Esophagus squamous epithelium (tissue), 5 donors: ENCODE measurements at regions not wholly inside any gene's neighbourhood (a gene's known extent, or its start where the extent isn't known, plus 50 kb on each side); places are given as distances from the start of the nearest gene placed in this dataset.
A peak's percentile ranks its signal among the peaks of the same experiment; 100 is the strongest.
"Not testable (repeated sequence)": the region's sequence is repeated elsewhere in the genome, so short reads cannot be mapped to it uniquely, and the experiment has no call there.

Experiments
- DNase-seq: peaks from one replicate; lab custom pipeline; 2025; lab: John Stamatoyannopoulos, UW
- H3K27ac ChIP-seq, 4 donors: fragments of 200-600 bp; sonication (generic); one replicate each; pipeline ENCODE4 v1.5.1; 2016 to 2019; ENCODE audit warnings: mild to moderate bottlenecking in 1 of 4
- H3K27me3 ChIP-seq, 4 donors: fragments of 200-600 bp; sonication (generic); 1 replicate in 3 of 4; 2 replicates in 1 of 4; pipeline versions ENCODE4 v1.5.1 to v1.6.0; 2017 to 2021; ENCODE audit warnings: antibody characterized with exemption in 1 of 4
- H3K36me3 ChIP-seq, 3 donors: fragments of 200-600 bp; sonication (generic); one replicate each; pipeline ENCODE4 v1.5.1; 2016 to 2019
- H3K4me1 ChIP-seq, 3 donors: fragments of 200-600 bp; sonication (generic); one replicate each; pipeline ENCODE4 v1.5.1; 2017 to 2019
- H3K4me3 ChIP-seq, 4 donors: fragments of 200-600 bp; sonication (generic); 1 replicate in 3 of 4; 2 replicates in 1 of 4; pipeline ENCODE4 v1.5.1; 2016 to 2019; ENCODE audit warnings: mild to moderate bottlenecking in 2 of 4, moderate library complexity in 1 of 4
- H3K9me3 ChIP-seq, 3 donors: fragments of 200-600 bp; sonication (generic); one replicate each; pipeline ENCODE4 v1.5.1; 2016 to 2019
- POLR2A ChIP-seq, 4 donors: fragments of 450-650 bp; IDR thresholded peaks; one replicate each; pipeline ENCODE4 v1.6.1; 2017; ENCODE audit warnings: antibody characterized with exemption in 4 of 4, mild to moderate bottlenecking in 4 of 4, moderate library complexity in 3 of 4
- WGBS, 2 donors: methylation state at CpG; one replicate each; pipeline ENCODE4 v1.1.5; 2018; 5-methylcytosine and 5-hydroxymethylcytosine counted together
- intact Hi-C: fragments of 100-400 bp; cut with DNase I; formaldehyde crosslinking; loops from one replicate; pipeline ENCODE4 v1.15.0; 2022
- TF ChIP-seq, protein P1 (sequence below), 6 experiments: fragments of 450-650 bp in 4 of 6; fragments of 200-600 bp in 2 of 6; sonication (generic) in 2 of 6; IDR thresholded peaks; one replicate each; pipeline ENCODE4 v1.5.1; 2016 to 2019; ENCODE audit warnings: antibody characterized with exemption in 6 of 6, mild to moderate bottlenecking in 4 of 6, moderate library complexity in 4 of 6
- donor health status: DM: yes; HTN: yes; CAD: no.

- DNase-seq: no peak
- TF ChIP-seq, protein P1, sequence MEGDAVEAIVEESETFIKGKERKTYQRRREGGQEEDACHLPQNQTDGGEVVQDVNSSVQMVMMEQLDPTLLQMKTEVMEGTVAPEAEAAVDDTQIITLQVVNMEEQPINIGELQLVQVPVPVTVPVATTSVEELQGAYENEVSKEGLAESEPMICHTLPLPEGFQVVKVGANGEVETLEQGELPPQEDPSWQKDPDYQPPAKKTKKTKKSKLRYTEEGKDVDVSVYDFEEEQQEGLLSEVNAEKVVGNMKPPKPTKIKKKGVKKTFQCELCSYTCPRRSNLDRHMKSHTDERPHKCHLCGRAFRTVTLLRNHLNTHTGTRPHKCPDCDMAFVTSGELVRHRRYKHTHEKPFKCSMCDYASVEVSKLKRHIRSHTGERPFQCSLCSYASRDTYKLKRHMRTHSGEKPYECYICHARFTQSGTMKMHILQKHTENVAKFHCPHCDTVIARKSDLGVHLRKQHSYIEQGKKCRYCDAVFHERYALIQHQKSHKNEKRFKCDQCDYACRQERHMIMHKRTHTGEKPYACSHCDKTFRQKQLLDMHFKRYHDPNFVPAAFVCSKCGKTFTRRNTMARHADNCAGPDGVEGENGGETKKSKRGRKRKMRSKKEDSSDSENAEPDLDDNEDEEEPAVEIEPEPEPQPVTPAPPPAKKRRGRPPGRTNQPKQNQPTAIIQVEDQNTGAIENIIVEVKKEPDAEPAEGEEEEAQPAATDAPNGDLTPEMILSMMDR (IDR thresholded peaks at IDR 0.05): no peak
- TF ChIP-seq POLR2A (IDR thresholded peaks at IDR 0.05): no peak
- intact Hi-C loops: no loop called here
- Histone ChIP-seq H3K36me3 (no peaks in the 10 kb centered on the region), H3K9me3 (no peaks in the 10 kb centered on the region), H3K4me3 (no peak overlapping the region), H3K27me3 (no peaks in the 10 kb centered on the region), H3K27ac (no peak overlapping the region), H3K4me1 (no peaks in the 10 kb centered on the region)
- WGBS, 2 donors: 63 to 78% methylated on average over 3 of the region's 3 CpGs
Measured at GRCh38 chr21:24552491-24552890, 1054.8 kb downstream of the MRPL39 start.

GRCh38 chr21:24545807-24546361, 1061.4 kb downstream of the MRPL39 start:
- DNase-seq: no peak
- H3K36me3 ChIP-seq: no peaks in the 10 kb centered on the region
- 49 to 61% methylated on average over 4 of the region's 4 CpGs for WGBS, 2 donors
- TF ChIP-seq, protein P1 (IDR thresholded peaks at IDR 0.05): no peak
- TF ChIP-seq POLR2A (IDR thresholded peaks at IDR 0.05): no peak
- H3K9me3 ChIP-seq: no peaks in the 10 kb centered on the region
- H3K27ac ChIP-seq: no peak overlapping the region
- no peak overlapping the region for H3K4me3 ChIP-seq
- H3K27me3 ChIP-seq: no peaks in the 10 kb centered on the region
- H3K4me1 ChIP-seq: no peaks in the 10 kb centered on the region
- intact Hi-C loops: no loop called here

- H3K27ac ChIP-seq: no peak overlapping the region
- H3K9me3 ChIP-seq: no peaks in the 10 kb centered on the region
- no peaks in the 10 kb centered on the region for H3K27me3 ChIP-seq
- no peaks in the 10 kb centered on the region for H3K36me3 ChIP-seq
- TF ChIP-seq, protein P1 (IDR thresholded peaks at IDR 0.05): peak in 4 of 6 experiments; percentile 31 to 46 (median 41)
- TF ChIP-seq POLR2A (IDR thresholded peaks at IDR 0.05): no peak
- WGBS, 2 donors: 22 to 27% methylated on average over 6 of the region's 6 CpGs
- DNase-seq: no peak
- no peak overlapping the region for H3K4me3 ChIP-seq
- no peaks in the 10 kb centered on the region for H3K4me1 ChIP-seq
- intact Hi-C loops: no loop called here
Measured at GRCh38 chr21:24514081-24514733, 1093.1 kb downstream of the MRPL39 start.

DNA sequence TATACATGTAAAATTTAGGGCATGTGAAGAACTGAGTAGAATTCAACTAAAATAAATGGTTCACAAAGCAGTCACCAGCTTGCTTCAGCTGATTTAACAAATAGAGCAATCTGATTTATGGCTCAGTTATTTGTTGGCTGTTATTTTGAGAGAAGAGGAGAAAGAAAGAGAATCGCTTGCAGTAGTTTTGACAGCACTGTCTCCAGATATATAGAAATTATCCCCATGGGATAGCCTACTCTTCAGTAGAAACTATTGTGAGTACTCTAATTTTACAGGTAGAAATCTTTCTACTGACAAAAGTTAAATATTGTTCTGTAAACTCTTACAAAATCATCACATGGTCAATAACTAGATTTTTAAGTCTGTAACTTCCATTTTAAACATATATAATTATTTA, 1098.2 kb downstream of the MRPL39 start:
- H3K9me3 ChIP-seq: no peaks in the 10 kb centered on the region
- no peak for DNase-seq
- intact Hi-C loops: no loop called here
- H3K4me1 ChIP-seq: no peaks in the 10 kb centered on the region
- H3K27ac ChIP-seq: no peak overlapping the region
- H3K4me3 ChIP-seq: no peak overlapping the region
- TF ChIP-seq, protein P1 (IDR thresholded peaks at IDR 0.05): no peak
- TF ChIP-seq POLR2A (IDR thresholded peaks at IDR 0.05): no peak
- H3K27me3 ChIP-seq: no peaks in the 10 kb centered on the region
- 64 to 77% methylated on average over 1 of the region's 1 CpG for WGBS, 2 donors
- H3K36me3 ChIP-seq: no peaks in the 10 kb centered on the region

DNA sequence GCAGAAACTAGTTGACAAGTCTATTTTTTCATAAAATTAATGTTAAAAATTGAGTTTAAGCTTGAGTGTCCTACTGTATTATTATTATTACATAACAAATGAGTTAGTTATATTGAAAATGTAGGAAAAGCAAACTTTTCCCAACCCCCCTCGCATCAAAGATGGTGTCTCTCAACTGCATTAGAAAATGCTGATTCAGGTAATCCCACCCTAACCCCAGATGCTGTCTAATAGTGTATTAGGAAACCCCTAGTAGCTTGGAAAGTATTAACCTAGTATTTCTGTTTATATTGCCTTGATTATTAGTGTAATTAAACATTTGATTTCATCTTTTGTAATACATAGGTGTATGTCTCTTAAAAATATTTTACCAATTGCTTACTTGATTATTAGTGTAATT, 1120.3 kb downstream of the MRPL39 start:
- WGBS, 2 donors: 43 to 48% methylated on average over 1 of the region's 1 CpG
- intact Hi-C loops: no loop called here
- Histone ChIP-seq H3K4me1 (no peaks in the 10 kb centered on the region), H3K4me3 (no peak overlapping the region), H3K27me3 (no peaks in the 10 kb centered on the region), H3K36me3 (no peaks in the 10 kb centered on the region), H3K9me3 (no peaks in the 10 kb centered on the region), H3K27ac (no peak overlapping the region)
- DNase-seq: no peak
- no peak for TF ChIP-seq POLR2A (IDR thresholded peaks at IDR 0.05)
- TF ChIP-seq, protein P1 (IDR thresholded peaks at IDR 0.05): no peak

DNA sequence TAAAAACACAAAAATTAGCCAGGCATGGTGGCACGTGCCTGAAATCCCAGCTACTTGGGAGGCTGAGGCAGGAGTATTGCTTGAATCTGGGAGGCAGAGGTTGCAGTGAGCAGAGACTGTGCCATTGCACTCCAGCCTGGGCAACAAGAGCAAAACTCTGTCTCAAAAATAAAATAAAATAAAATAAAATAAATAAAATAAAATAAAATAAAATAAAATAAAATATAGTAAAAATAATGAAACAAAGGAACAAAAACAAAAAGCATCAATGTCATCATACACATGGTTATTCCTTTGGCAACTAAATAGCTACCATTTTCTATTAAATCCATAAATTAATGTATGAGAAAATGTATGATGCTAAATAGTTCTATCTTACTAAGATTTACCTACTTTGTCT, 1123.9 kb downstream of the MRPL39 start:
- H3K27ac ChIP-seq, H3K4me1 ChIP-seq, H3K36me3 ChIP-seq, H3K4me3 ChIP-seq, intact Hi-C loops, DNase-seq, H3K9me3 ChIP-seq, H3K27me3 ChIP-seq: not testable (repeated sequence)
- 60 to 93% methylated on average over 1 of the region's 1 CpG for WGBS, 2 donors
